Spleen (tissue), 7 donors: ENCODE measurements at regions not wholly inside any gene's neighbourhood (a gene's known extent, or its start where the extent isn't known, plus 50 kb on each side); places are given as distances from the start of the nearest gene placed in this dataset.

Source experiments
- CTCF ChIP-seq, 11 experiments: fragments of 200-600 bp in 7 of 11; fragments of 450-650 bp in 4 of 11; sonication (generic) in 4 of 11; IDR thresholded peaks in 8 of 11; conservative IDR thresholded peaks in 3 of 11; 1 replicate in 7 of 11; 2 replicates in 4 of 11; pipeline versions ENCODE4 v1.4.0 to v1.8.0; 2016 to 2021; ENCODE audit warnings: antibody characterized with exemption in 11 of 11, inconsistent platforms in 4 of 11, mild to moderate bottlenecking in 1 of 11
- POLR2AphosphoS5 ChIP-seq, 3 donors: sonication (generic); formaldehyde crosslinking; IDR thresholded peaks; one replicate each; pipeline ENCODE4 v1.5.1; 2017; ENCODE audit warnings: antibody characterized with exemption in 3 of 3
- donor health status: DM: no; HTN: no; CAD: no; lungs with moderate emphysema.
- donor health status: DM: no; HTN: no; CAD: no.
- donor health status: DM: no; HTN: no; CAD: no.

- TF ChIP-seq CTCF (IDR thresholded peaks at IDR 0.05 in 8 of 11, conservative IDR thresholded peaks at IDR 0.05 in 3 of 11) (no peak), POLR2AphosphoS5 (IDR thresholded peaks at IDR 0.05) (no peak)
Measured at GRCh38 chr6:25215881-25216280, 63.3 kb upstream of the CARMIL1 start.
